Astrocyte (in vitro differentiated cells and primary cell): ENCODE measurements at regions not wholly inside any gene's neighbourhood (a gene's known extent, or its start where the extent isn't known, plus 50 kb on each side); places are given as distances from the start of the nearest gene placed in this dataset.

Source experiments
- DNase-seq: peaks from one replicate; pipeline ENCODE4 v3.0.0-alpha.2; 2010; ENCODE audit warnings: low read depth
- FAIRE-seq: peaks from 2 replicates; lab custom pipeline; 2011; peaks lifted over from hg19 to GRCh38; lab: Jason Lieb, UNC
- H2AFZ ChIP-seq: 2 replicates; pipeline ENCODE4 v1.6.0; 2012; ENCODE audit warnings: low read depth, low read length, inconsistent platforms
- H3K27ac ChIP-seq: 2 replicates; pipeline ENCODE4 v1.5.1; 2011; ENCODE audit warnings: low read depth, low read length, inconsistent platforms
- H3K27me3 ChIP-seq: 2 replicates; pipeline ENCODE4 v1.6.0; 2011; ENCODE audit warnings: low read length, inconsistent platforms; ENCODE audit not compliant: insufficient read depth
- H3K36me3 ChIP-seq: 2 replicates; pipeline ENCODE4 v1.5.1; 2011; ENCODE audit warnings: low read length, inconsistent platforms; ENCODE audit not compliant: insufficient read depth
- H3K4me1 ChIP-seq: 2 replicates; pipeline ENCODE4 v1.5.1; 2011; ENCODE audit warnings: low read length, inconsistent platforms; ENCODE audit not compliant: insufficient read depth
- H3K4me2 ChIP-seq: 2 replicates; pipeline ENCODE4 v1.6.0; 2012; ENCODE audit warnings: low read length, inconsistent platforms
- H3K4me3 ChIP-seq: 2 replicates; pipeline ENCODE4 v1.5.1; 2011; ENCODE audit warnings: low read depth, mild to moderate bottlenecking, low read length, inconsistent platforms; ENCODE audit not compliant: insufficient read depth
- H3K79me2 ChIP-seq: 2 replicates; pipeline ENCODE4 v1.6.0; 2012; ENCODE audit warnings: mild to moderate bottlenecking, low read length, inconsistent platforms; ENCODE audit not compliant: insufficient read depth
- H3K9ac ChIP-seq: 2 replicates; pipeline ENCODE4 v1.6.0; 2012; ENCODE audit warnings: mild to moderate bottlenecking, low read length, inconsistent platforms
- H3K9me3 ChIP-seq: 2 replicates; pipeline ENCODE4 v1.5.1; 2012; ENCODE audit warnings: low read depth, mild to moderate bottlenecking, low read length, inconsistent platforms; ENCODE audit not compliant: insufficient read depth
- H4K20me1 ChIP-seq: 2 replicates; pipeline ENCODE4 v1.6.0; 2012; ENCODE audit warnings: low read length, inconsistent platforms; ENCODE audit not compliant: insufficient read depth
- H3K27ac Mint-ChIP-seq: one replicate; pipeline ENCODE4 v1.8.0; 2021; ENCODE audit warnings: mild to moderate bottlenecking, mixed read lengths; ENCODE audit not compliant: unreplicated experiment
- H3K27me3 Mint-ChIP-seq: one replicate; pipeline ENCODE4 v1.8.0; 2021; ENCODE audit warnings: low read depth, mixed read lengths; ENCODE audit not compliant: unreplicated experiment
- H3K36me3 Mint-ChIP-seq: one replicate; pipeline ENCODE4 v1.8.0; 2021; ENCODE audit warnings: low read depth, mixed read lengths; ENCODE audit not compliant: unreplicated experiment
- H3K4me1 Mint-ChIP-seq: one replicate; pipeline ENCODE4 v1.8.0; 2021; ENCODE audit warnings: low read depth, mixed read lengths; ENCODE audit not compliant: unreplicated experiment
- H3K4me3 Mint-ChIP-seq: one replicate; pipeline ENCODE4 v1.8.0; 2021; ENCODE audit warnings: mild to moderate bottlenecking, moderate library complexity, mixed read lengths; ENCODE audit not compliant: unreplicated experiment
- H3K9me3 Mint-ChIP-seq: one replicate; pipeline ENCODE4 v1.8.0; 2021; ENCODE audit warnings: mild to moderate bottlenecking, mixed read lengths; ENCODE audit not compliant: unreplicated experiment
- EZH2 ChIP-seq: IDR thresholded peaks from 2 replicates; pipeline ENCODE4 v1.6.1; 2012; ENCODE audit warnings: mild to moderate bottlenecking, low read length, inconsistent platforms; ENCODE audit not compliant: insufficient read depth
- TF ChIP-seq, protein P1 (sequence below): IDR thresholded peaks from 2 replicates; pipeline ENCODE4 v1.5.1; 2011; ENCODE audit warnings: low read depth, mild to moderate bottlenecking, inconsistent platforms, low read length, moderate library complexity; ENCODE audit not compliant: insufficient read depth

DNA sequence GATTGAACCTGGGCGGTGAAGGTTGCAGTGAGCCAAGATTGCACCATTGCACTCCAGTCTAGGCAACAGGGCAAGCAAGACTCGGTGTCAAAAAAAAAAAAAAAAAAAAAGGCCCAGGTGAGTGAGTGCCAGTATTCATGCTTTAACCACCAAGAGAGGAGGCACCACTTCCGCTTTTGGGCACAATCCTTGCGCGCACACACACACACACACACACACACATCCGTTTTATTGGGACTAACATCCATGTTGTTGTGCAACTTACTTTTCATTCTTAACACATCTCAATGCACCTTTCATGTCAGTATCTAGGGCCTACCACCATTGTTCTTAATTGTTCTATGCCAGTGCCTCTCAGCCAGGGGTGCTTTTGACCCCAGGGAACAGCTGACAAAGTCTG lies 263.0 kb downstream of the CDC5L start:
- Mint-ChIP-seq H3K9me3 (peaks cover 2% of the 10 kb centered on the region), H3K4me1 (peaks cover 48% of the 10 kb centered on the region), H3K4me3 (no peak overlapping the region), H3K27me3 (no peaks in the 10 kb centered on the region), H3K27ac (peak overlapping the region; percentile 29), H3K36me3 (peaks cover 2% of the 10 kb centered on the region)
- Histone ChIP-seq H3K4me1 (peaks cover 45% of the 10 kb centered on the region), H4K20me1 (no peaks in the 10 kb centered on the region), H3K27ac (no peak overlapping the region), H3K27me3 (no peaks in the 10 kb centered on the region), H3K9ac (no peak overlapping the region), H3K79me2 (no peaks in the 10 kb centered on the region), H2AFZ (no peak overlapping the region), H3K9me3 (no peaks in the 10 kb centered on the region), H3K4me2 (peak overlapping the region; percentile 8), H3K4me3 (no peak overlapping the region), H3K36me3 (no peaks in the 10 kb centered on the region)
- TF ChIP-seq, protein P1, sequence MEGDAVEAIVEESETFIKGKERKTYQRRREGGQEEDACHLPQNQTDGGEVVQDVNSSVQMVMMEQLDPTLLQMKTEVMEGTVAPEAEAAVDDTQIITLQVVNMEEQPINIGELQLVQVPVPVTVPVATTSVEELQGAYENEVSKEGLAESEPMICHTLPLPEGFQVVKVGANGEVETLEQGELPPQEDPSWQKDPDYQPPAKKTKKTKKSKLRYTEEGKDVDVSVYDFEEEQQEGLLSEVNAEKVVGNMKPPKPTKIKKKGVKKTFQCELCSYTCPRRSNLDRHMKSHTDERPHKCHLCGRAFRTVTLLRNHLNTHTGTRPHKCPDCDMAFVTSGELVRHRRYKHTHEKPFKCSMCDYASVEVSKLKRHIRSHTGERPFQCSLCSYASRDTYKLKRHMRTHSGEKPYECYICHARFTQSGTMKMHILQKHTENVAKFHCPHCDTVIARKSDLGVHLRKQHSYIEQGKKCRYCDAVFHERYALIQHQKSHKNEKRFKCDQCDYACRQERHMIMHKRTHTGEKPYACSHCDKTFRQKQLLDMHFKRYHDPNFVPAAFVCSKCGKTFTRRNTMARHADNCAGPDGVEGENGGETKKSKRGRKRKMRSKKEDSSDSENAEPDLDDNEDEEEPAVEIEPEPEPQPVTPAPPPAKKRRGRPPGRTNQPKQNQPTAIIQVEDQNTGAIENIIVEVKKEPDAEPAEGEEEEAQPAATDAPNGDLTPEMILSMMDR, result no peak
- no peak for TF ChIP-seq EZH2
- DNase-seq (no peak), FAIRE-seq (no peak)

DNA sequence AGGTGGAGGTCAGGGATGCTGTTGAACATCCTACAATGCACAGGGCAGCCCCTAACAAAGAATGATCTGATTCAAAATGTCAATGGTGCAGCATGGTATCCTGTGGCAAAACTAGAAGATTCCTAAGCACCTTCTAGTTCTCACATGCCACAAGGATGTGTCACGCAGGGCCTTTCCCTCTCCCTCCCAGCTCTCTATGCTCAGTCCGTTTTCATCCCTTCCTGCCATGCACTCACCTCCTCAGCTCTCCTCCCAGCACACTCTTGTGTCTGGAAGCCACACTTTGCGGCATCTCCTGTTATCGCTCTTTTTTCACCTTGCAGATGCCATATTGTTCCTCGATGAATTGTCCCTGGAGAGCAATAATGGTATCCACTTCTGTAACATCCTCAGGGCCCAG lies 263.4 kb downstream of the CDC5L start:
- DNase-seq (peak; percentile 75), FAIRE-seq (no peak)
- no peaks in the 10 kb centered on the region for H3K27me3 Mint-ChIP-seq
- no peak for TF ChIP-seq EZH2
- TF ChIP-seq, protein P1, result no peak
- Histone ChIP-seq H3K79me2 (no peaks in the 10 kb centered on the region), H3K4me1 (peaks cover 47% of the 10 kb centered on the region), H3K27me3 (no peaks in the 10 kb centered on the region), H3K9ac (no peak overlapping the region), H3K4me2 (peak overlapping the region; percentile 8), H3K36me3 (no peaks in the 10 kb centered on the region), H3K4me3 (no peak overlapping the region), H3K27ac (no peak overlapping the region), H4K20me1 (no peaks in the 10 kb centered on the region), H3K9me3 (no peaks in the 10 kb centered on the region), H2AFZ (no peak overlapping the region)
- peaks cover 50% of the 10 kb centered on the region for H3K4me1 Mint-ChIP-seq
- H3K36me3 Mint-ChIP-seq, result peaks cover 2% of the 10 kb centered on the region
- no peak overlapping the region for H3K4me3 Mint-ChIP-seq
- H3K9me3 Mint-ChIP-seq, result peaks cover 2% of the 10 kb centered on the region
- H3K27ac Mint-ChIP-seq, result peak overlapping the region; percentile 29

DNA sequence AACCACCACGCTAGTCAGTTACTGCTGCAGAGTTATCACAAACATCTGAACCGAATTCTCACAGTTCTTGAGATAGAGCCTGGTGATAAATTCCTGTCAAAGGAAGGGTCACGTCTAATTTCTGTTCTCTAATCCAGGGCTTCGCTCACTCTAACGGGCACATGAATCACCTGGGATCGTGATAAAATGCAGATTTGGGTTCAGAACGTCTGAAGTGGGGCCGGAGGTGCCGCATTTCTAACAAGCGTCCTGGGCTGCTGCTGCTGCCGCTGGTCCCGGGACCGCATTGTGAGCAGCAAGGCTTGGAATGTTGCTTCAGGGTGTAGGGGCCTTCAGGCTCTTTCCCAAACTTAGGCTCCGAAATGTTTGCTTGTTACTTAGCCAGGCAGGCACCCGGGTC lies 264.1 kb downstream of the CDC5L start:
- peaks cover 2% of the 10 kb centered on the region for H3K9me3 Mint-ChIP-seq
- no peaks in the 10 kb centered on the region for H3K79me2 ChIP-seq
- DNase-seq, result no peak
- no peak for FAIRE-seq
- H3K9me3 ChIP-seq, result no peaks in the 10 kb centered on the region
- no peak overlapping the region for H3K4me3 ChIP-seq
- H2AFZ ChIP-seq, result no peak overlapping the region
- H3K36me3 ChIP-seq, result no peaks in the 10 kb centered on the region
- no peaks in the 10 kb centered on the region for H3K27me3 ChIP-seq
- peaks cover 44% of the 10 kb centered on the region for H3K4me1 Mint-ChIP-seq
- no peaks in the 10 kb centered on the region for H4K20me1 ChIP-seq
- H3K27ac Mint-ChIP-seq, result no peak overlapping the region
- no peaks in the 10 kb centered on the region for H3K27me3 Mint-ChIP-seq
- peaks cover 2% of the 10 kb centered on the region for H3K36me3 Mint-ChIP-seq
- no peak overlapping the region for H3K4me3 Mint-ChIP-seq
- no peak overlapping the region for H3K4me2 ChIP-seq
- no peak for TF ChIP-seq EZH2
- TF ChIP-seq, protein P1, result no peak
- H3K9ac ChIP-seq, result no peak overlapping the region
- H3K27ac ChIP-seq, result peak overlapping the region; percentile 3
- H3K4me1 ChIP-seq, result peaks cover 41% of the 10 kb centered on the region
